HG03175 (cell line): ENCODE measurements at regions not wholly inside any gene's neighbourhood (a gene's known extent, or its start where the extent isn't known, plus 50 kb on each side); places are given as distances from the start of the nearest gene placed in this dataset.
"Not testable (repeated sequence)": the region's sequence is repeated elsewhere in the genome, so short reads cannot be mapped to it uniquely, and the experiment has no call there.

Experiments used
- ATAC-seq: cut with Tn5 transposase; IDR thresholded peaks from one replicate; pipeline ENCODE4 v1.9.1; 2021; ENCODE audit warnings: mild to moderate bottlenecking, moderate library complexity; ENCODE audit not compliant: unreplicated experiment

GRCh38 chr13:69649063-69649392, 458.6 kb upstream of the ATXN8OS start:
- no peak for ATAC-seq

GRCh38 chr13:69648340-69649062, 459.1 kb upstream of the ATXN8OS start:
- no peak for ATAC-seq

GRCh38 chr13:69644447-69644846, 463.2 kb upstream of the ATXN8OS start:
- no peak for ATAC-seq

GRCh38 chr13:69641773-69642172, 465.9 kb upstream of the ATXN8OS start:
- ATAC-seq: no peak

- ATAC-seq: no peak
These were observed 474.6 kb upstream of the ATXN8OS start for GRCh38 chr13:69633044-69633443.

- ATAC-seq: no peak
These were observed 483.7 kb upstream of the ATXN8OS start for GRCh38 chr13:69623973-69624372.

- no peak for ATAC-seq
These were observed 488.0 kb upstream of the ATXN8OS start for GRCh38 chr13:69619651-69620050.

- no peak for ATAC-seq
These were observed 488.8 kb upstream of the ATXN8OS start for GRCh38 chr13:69618838-69619237.

- no peak for ATAC-seq
These were observed 489.2 kb upstream of the ATXN8OS start for GRCh38 chr13:69618393-69618792.

- no peak for ATAC-seq
These were observed 490.0 kb upstream of the ATXN8OS start for GRCh38 chr13:69617587-69617986.

- ATAC-seq: no peak
These were observed 491.2 kb upstream of the ATXN8OS start for GRCh38 chr13:69616396-69616795.

- not testable (repeated sequence) for ATAC-seq
These were observed 492.6 kb upstream of the ATXN8OS start for GRCh38 chr13:69615055-69615454.

GRCh38 chr13:69604698-69605097, 502.9 kb upstream of the ATXN8OS start:
- no peak for ATAC-seq

- ATAC-seq: no peak
These were observed 504.3 kb upstream of the ATXN8OS start for GRCh38 chr13:69603144-69603853.

GRCh38 chr13:69601661-69602060, 506.0 kb upstream of the ATXN8OS start:
- ATAC-seq: no peak

- ATAC-seq: no peak
These were observed 506.8 kb upstream of the ATXN8OS start for GRCh38 chr13:69600811-69601210.

- no peak for ATAC-seq
These were observed 510.5 kb upstream of the ATXN8OS start for GRCh38 chr13:69597088-69597487.

GRCh38 chr13:69595181-69595580, 512.4 kb upstream of the ATXN8OS start:
- ATAC-seq: no peak

- ATAC-seq: no peak
These were observed 516.2 kb upstream of the ATXN8OS start for GRCh38 chr13:69591437-69591836.

- ATAC-seq: no peak
These were observed 517.9 kb upstream of the ATXN8OS start for GRCh38 chr13:69589531-69590235.

GRCh38 chr13:69585656-69586055, 522.0 kb upstream of the ATXN8OS start:
- ATAC-seq: no peak

GRCh38 chr13:69580255-69580654, 527.4 kb upstream of the ATXN8OS start:
- no peak for ATAC-seq
